Endodermal cell (in vitro differentiated cells): ENCODE measurements at regions not wholly inside any gene's neighbourhood (a gene's known extent, or its start where the extent isn't known, plus 50 kb on each side); places are given as distances from the start of the nearest gene placed in this dataset.

ENCODE experiments used
- DNase-seq: peaks from one replicate; pipeline ENCODE4 v3.0.0-alpha.2; 2017
- H3K27ac ChIP-seq: 2 replicates; pipeline ENCODE4 v1.5.1; 2013; ENCODE audit warnings: mild to moderate bottlenecking, low read depth, low read length, moderate library complexity
- H3K27me3 ChIP-seq: 2 replicates; pipeline ENCODE4 v1.6.1; 2013; ENCODE audit warnings: mild to moderate bottlenecking, low read length, moderate library complexity; ENCODE audit not compliant: insufficient read depth, control insufficient read depth, poor library complexity, severe bottlenecking
- H3K36me3 ChIP-seq: 2 replicates; pipeline ENCODE4 v1.7.0; 2013; ENCODE audit warnings: mild to moderate bottlenecking, low read length, moderate library complexity; ENCODE audit not compliant: control insufficient read depth, insufficient read depth
- H3K4me1 ChIP-seq: one replicate; pipeline ENCODE4 v1.7.0; 2013; ENCODE audit warnings: low read length; ENCODE audit not compliant: control insufficient read depth, insufficient read depth
- H3K4me3 ChIP-seq: 2 replicates; pipeline ENCODE4 v1.5.1; 2013; ENCODE audit warnings: mild to moderate bottlenecking, low read length, moderate library complexity
- H3K9ac ChIP-seq: 2 replicates; pipeline ENCODE4 v1.6.1; 2013; ENCODE audit warnings: mild to moderate bottlenecking, low read length, moderate library complexity; ENCODE audit not compliant: poor library complexity, severe bottlenecking; ENCODE audit errors: extremely low read depth
- H3K9me3 ChIP-seq: 2 replicates; pipeline ENCODE4 v1.6.1; 2013; ENCODE audit warnings: mild to moderate bottlenecking, low read length, moderate library complexity; ENCODE audit not compliant: control insufficient read depth
- H3K27ac Mint-ChIP-seq: 2 replicates; pipeline ENCODE4 v1.8.0; 2020; ENCODE audit warnings: mixed read lengths
- H3K27me3 Mint-ChIP-seq: 2 replicates; pipeline ENCODE4 v1.8.0; 2021; ENCODE audit warnings: mild to moderate bottlenecking, mixed read lengths; ENCODE audit not compliant: insufficient read depth
- H3K36me3 Mint-ChIP-seq: 2 replicates; pipeline ENCODE4 v1.8.0; 2020; ENCODE audit warnings: low read depth, mixed read lengths
- H3K4me1 Mint-ChIP-seq: 2 replicates; pipeline ENCODE4 v1.8.0; 2020; ENCODE audit warnings: mixed read lengths
- H3K4me3 Mint-ChIP-seq: 2 replicates; pipeline ENCODE4 v1.8.0; 2020; ENCODE audit warnings: mild to moderate bottlenecking, moderate library complexity, mixed read lengths
- H3K9me3 Mint-ChIP-seq: 2 replicates; pipeline ENCODE4 v1.8.0; 2020; ENCODE audit warnings: mild to moderate bottlenecking, mixed read lengths
- WGBS, 2 experiments: methylation state at CpG; one replicate each; pipeline versions ENCODE4 v1.1.5 to v1.1.7; 2013; ENCODE audit warnings: missing lambda C conversion rate in 2 of 2, mixed read lengths in 1 of 2; ENCODE audit not compliant: insufficient coverage in 1 of 2, insufficient read length in 1 of 2; 5-methylcytosine and 5-hydroxymethylcytosine counted together
- TF ChIP-seq, protein P1 (sequence below): fragments of 200-600 bp; sonication (generic); conservative IDR thresholded peaks from 2 replicates; pipeline ENCODE4 v1.5.0; 2021; ENCODE audit warnings: antibody characterized with exemption, mild to moderate bottlenecking

- 95% methylated on average over 2 of the region's 2 CpGs; no CpG with 5 or more reads in 1 of the 2 experiments for WGBS, 2 experiments
- TF ChIP-seq, protein P1, sequence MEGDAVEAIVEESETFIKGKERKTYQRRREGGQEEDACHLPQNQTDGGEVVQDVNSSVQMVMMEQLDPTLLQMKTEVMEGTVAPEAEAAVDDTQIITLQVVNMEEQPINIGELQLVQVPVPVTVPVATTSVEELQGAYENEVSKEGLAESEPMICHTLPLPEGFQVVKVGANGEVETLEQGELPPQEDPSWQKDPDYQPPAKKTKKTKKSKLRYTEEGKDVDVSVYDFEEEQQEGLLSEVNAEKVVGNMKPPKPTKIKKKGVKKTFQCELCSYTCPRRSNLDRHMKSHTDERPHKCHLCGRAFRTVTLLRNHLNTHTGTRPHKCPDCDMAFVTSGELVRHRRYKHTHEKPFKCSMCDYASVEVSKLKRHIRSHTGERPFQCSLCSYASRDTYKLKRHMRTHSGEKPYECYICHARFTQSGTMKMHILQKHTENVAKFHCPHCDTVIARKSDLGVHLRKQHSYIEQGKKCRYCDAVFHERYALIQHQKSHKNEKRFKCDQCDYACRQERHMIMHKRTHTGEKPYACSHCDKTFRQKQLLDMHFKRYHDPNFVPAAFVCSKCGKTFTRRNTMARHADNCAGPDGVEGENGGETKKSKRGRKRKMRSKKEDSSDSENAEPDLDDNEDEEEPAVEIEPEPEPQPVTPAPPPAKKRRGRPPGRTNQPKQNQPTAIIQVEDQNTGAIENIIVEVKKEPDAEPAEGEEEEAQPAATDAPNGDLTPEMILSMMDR = no peak
- no peak overlapping the region for H3K9ac ChIP-seq
- H3K27me3 ChIP-seq = no peaks in the 10 kb centered on the region
- Mint-ChIP-seq H3K27ac (no peak overlapping the region), H3K4me1 (no peaks in the 10 kb centered on the region), H3K9me3 (no peaks in the 10 kb centered on the region), H3K36me3 (no peaks in the 10 kb centered on the region), H3K27me3 (no peaks in the 10 kb centered on the region), H3K4me3 (no peak overlapping the region)
- H3K27ac ChIP-seq = no peak overlapping the region
- no peaks in the 10 kb centered on the region for H3K4me1 ChIP-seq
- H3K9me3 ChIP-seq = no peaks in the 10 kb centered on the region
- no peak for DNase-seq
- H3K36me3 ChIP-seq = no peaks in the 10 kb centered on the region
- no peak overlapping the region for H3K4me3 ChIP-seq
Measured at GRCh38 chr6:134642279-134642678, 307.6 kb downstream of the ALDH8A1 start.

GRCh38 chr6:134640975-134641429 lies 308.9 kb downstream of the ALDH8A1 start:
- Histone ChIP-seq H3K4me1 (no peaks in the 10 kb centered on the region), H3K36me3 (no peaks in the 10 kb centered on the region), H3K4me3 (no peak overlapping the region), H3K9me3 (no peaks in the 10 kb centered on the region), H3K27ac (no peak overlapping the region), H3K27me3 (no peaks in the 10 kb centered on the region), H3K9ac (no peak overlapping the region)
- WGBS, 2 experiments = 78 to 80% methylated on average over 1 of the region's 1 CpG
- peak; percentile 89 for DNase-seq
- Mint-ChIP-seq H3K36me3 (no peaks in the 10 kb centered on the region), H3K4me3 (no peak overlapping the region), H3K27me3 (no peaks in the 10 kb centered on the region), H3K9me3 (no peaks in the 10 kb centered on the region), H3K27ac (no peak overlapping the region), H3K4me1 (no peaks in the 10 kb centered on the region)
- TF ChIP-seq, protein P1 = peak; percentile 97

GRCh38 chr6:134640229-134640628 lies 309.7 kb downstream of the ALDH8A1 start:
- no peak overlapping the region for H3K9ac ChIP-seq
- no peak overlapping the region for H3K27ac ChIP-seq
- H3K9me3 ChIP-seq = no peaks in the 10 kb centered on the region
- Mint-ChIP-seq H3K4me3 (no peak overlapping the region), H3K36me3 (no peaks in the 10 kb centered on the region), H3K27me3 (no peaks in the 10 kb centered on the region), H3K27ac (no peak overlapping the region), H3K4me1 (no peaks in the 10 kb centered on the region), H3K9me3 (no peaks in the 10 kb centered on the region)
- no peak overlapping the region for H3K4me3 ChIP-seq
- no peak for DNase-seq
- TF ChIP-seq, protein P1 = no peak
- 91 to 97% methylated on average over 4 of the region's 4 CpGs for WGBS, 2 experiments
- no peaks in the 10 kb centered on the region for H3K4me1 ChIP-seq
- no peaks in the 10 kb centered on the region for H3K36me3 ChIP-seq
- no peaks in the 10 kb centered on the region for H3K27me3 ChIP-seq
